ENCODE measurements at regions not wholly inside any gene's neighbourhood (a gene's known extent, or its start where the extent isn't known, plus 50 kb on each side); places are given as distances from the start of the nearest gene placed in this dataset.
"Not testable (repeated sequence)": the region's sequence is repeated elsewhere in the genome, so short reads cannot be mapped to it uniquely, and the experiment has no call there.

- no peak for TF ChIP-seq CTCF (IDR thresholded peaks at IDR 0.05; ENCODE audit: low read depth, low read length, missing control alignments)
- no peak for DNase-seq (ENCODE audit: extremely low read depth, low read depth)
- H3K4me3 ChIP-seq (replicated peaks; ENCODE audit: low read depth, low read length) = no peak overlapping the region
Measured at GRCh38 chr4:38330936-38331335, 333.1 kb upstream of the KLF3 start.

GRCh38 chr4:38332699-38333098 is 331.3 kb upstream of the KLF3 start:
- no peak for TF ChIP-seq CTCF (IDR thresholded peaks at IDR 0.05; ENCODE audit: low read depth, low read length, missing control alignments)
- H3K4me3 ChIP-seq (replicated peaks; ENCODE audit: low read depth, low read length) = no peak overlapping the region
- DNase-seq (ENCODE audit: extremely low read depth, low read depth) = no peak

- DNase-seq (ENCODE audit: extremely low read depth, low read depth) = no peak
- no peak for TF ChIP-seq CTCF (IDR thresholded peaks at IDR 0.05; ENCODE audit: low read depth, low read length, missing control alignments)
- no peak overlapping the region for H3K4me3 ChIP-seq (replicated peaks; ENCODE audit: low read depth, low read length)
Measured at GRCh38 chr4:38333219-38333618, 330.8 kb upstream of the KLF3 start.

- no peak for TF ChIP-seq CTCF (IDR thresholded peaks at IDR 0.05; ENCODE audit: low read depth, low read length, missing control alignments)
- H3K4me3 ChIP-seq (replicated peaks; ENCODE audit: low read depth, low read length) = no peak overlapping the region
- no peak for DNase-seq (ENCODE audit: extremely low read depth, low read depth)
Measured at GRCh38 chr4:38334791-38335190, 329.2 kb upstream of the KLF3 start.

- not testable (repeated sequence) for DNase-seq (ENCODE audit: extremely low read depth, low read depth); H3K4me3 ChIP-seq (replicated peaks; ENCODE audit: low read depth, low read length)
Measured at GRCh38 chr4:38338939-38339338, 325.1 kb upstream of the KLF3 start.

- no peak for DNase-seq (ENCODE audit: extremely low read depth, low read depth)
- no peak overlapping the region for H3K4me3 ChIP-seq (replicated peaks; ENCODE audit: low read depth, low read length)
- TF ChIP-seq CTCF (IDR thresholded peaks at IDR 0.05; ENCODE audit: low read depth, low read length, missing control alignments) = no peak
Measured at GRCh38 chr4:38343608-38344007, 320.4 kb upstream of the KLF3 start.

GRCh38 chr4:38344929-38345328 is 319.1 kb upstream of the KLF3 start:
- DNase-seq (ENCODE audit: extremely low read depth, low read depth) = no peak
- no peak for TF ChIP-seq CTCF (IDR thresholded peaks at IDR 0.05; ENCODE audit: low read depth, low read length, missing control alignments)
- no peak overlapping the region for H3K4me3 ChIP-seq (replicated peaks; ENCODE audit: low read depth, low read length)

All from HFF-Myc (cell line).